ENCODE measurements at regions not wholly inside any gene's neighbourhood (a gene's known extent, or its start where the extent isn't known, plus 50 kb on each side); places are given as distances from the start of the nearest gene placed in this dataset.

- TF ChIP-seq CTCF (IDR thresholded peaks at IDR 0.05; ENCODE audit: control extremely low read depth in 1 of 3, insufficient read depth in 1 of 3, low read depth in 1 of 3, low read length in 3 of 3) (no peak), SRF (IDR thresholded peaks at IDR 0.05; ENCODE audit: low read depth, low read length) (no peak), EP300 (IDR thresholded peaks at IDR 0.05; ENCODE audit: borderline replicate concordance in 1 of 2, low read depth in 2 of 2, low read length in 2 of 2) (no peak), SUZ12 (IDR thresholded peaks at IDR 0.05; ENCODE audit: low read length) (no peak)
These were observed 617.5 kb upstream of the KLF12 start for GRCh38 chr13:74751739-74752138.
